ENCODE measurements at regions not wholly inside any gene's neighbourhood (a gene's known extent, or its start where the extent isn't known, plus 50 kb on each side); places are given as distances from the start of the nearest gene placed in this dataset.

DNA sequence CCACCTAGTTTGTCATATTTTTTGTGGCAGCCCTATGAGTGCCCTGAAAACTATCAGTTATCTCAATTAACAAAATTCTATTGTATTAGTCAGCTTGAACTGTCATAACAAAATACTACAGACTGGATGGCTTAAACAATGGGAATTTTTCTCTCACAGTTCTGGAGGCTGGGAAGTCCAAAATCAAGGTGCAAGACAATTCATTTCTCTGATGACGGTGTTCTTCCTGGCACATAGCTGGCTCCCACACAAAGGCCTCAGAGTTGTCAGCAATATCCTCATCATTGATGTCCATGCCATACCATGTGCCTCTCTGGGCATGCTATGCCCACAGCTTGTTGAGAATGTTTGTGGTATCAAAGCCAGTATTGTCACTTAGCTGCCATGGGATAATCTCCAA, 691.9 kb downstream of the NR2F1-AS1 start:
- no peaks in the 10 kb centered on the region for H3K27me3 Mint-ChIP-seq (ENCODE audit: low read depth)
- H3K27ac Mint-ChIP-seq (ENCODE audit: unreplicated experiment), result no peak overlapping the region
- no peaks in the 10 kb centered on the region for H3K36me3 Mint-ChIP-seq (ENCODE audit: low read depth)
- H3K4me3 Mint-ChIP-seq (ENCODE audit: unreplicated experiment), result no peak overlapping the region
- peaks cover 7% of the 10 kb centered on the region for H3K9me3 Mint-ChIP-seq (ENCODE audit: low read depth)
- DNase-seq (ENCODE audit: low spot score), result no peak
- TF ChIP-seq, protein P1, sequence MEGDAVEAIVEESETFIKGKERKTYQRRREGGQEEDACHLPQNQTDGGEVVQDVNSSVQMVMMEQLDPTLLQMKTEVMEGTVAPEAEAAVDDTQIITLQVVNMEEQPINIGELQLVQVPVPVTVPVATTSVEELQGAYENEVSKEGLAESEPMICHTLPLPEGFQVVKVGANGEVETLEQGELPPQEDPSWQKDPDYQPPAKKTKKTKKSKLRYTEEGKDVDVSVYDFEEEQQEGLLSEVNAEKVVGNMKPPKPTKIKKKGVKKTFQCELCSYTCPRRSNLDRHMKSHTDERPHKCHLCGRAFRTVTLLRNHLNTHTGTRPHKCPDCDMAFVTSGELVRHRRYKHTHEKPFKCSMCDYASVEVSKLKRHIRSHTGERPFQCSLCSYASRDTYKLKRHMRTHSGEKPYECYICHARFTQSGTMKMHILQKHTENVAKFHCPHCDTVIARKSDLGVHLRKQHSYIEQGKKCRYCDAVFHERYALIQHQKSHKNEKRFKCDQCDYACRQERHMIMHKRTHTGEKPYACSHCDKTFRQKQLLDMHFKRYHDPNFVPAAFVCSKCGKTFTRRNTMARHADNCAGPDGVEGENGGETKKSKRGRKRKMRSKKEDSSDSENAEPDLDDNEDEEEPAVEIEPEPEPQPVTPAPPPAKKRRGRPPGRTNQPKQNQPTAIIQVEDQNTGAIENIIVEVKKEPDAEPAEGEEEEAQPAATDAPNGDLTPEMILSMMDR (IDR thresholded peaks at IDR 0.05), result no peak
- H3K4me1 Mint-ChIP-seq (ENCODE audit: low read depth), result peaks cover 4% of the 10 kb centered on the region

DNA sequence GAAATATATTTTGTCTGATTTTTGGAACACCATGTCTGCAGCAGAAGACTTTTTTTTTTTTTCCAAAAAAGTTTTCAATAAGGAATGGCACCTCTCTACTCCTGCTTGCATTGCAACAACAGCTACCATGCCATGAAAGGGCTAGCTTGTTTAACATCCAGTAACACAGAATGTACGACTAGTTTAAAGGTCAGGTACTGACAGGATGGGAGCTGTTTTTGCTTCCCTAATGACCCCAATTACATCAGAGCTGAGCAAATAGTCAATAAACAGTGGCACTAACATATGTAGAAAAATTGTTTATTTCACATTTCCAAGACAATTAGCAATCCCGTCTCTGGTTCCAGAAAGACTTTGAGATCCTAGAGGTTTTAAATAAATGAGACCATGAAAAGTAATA, 693.8 kb downstream of the NR2F1-AS1 start:
- Mint-ChIP-seq H3K4me3 (ENCODE audit: unreplicated experiment) (no peak overlapping the region), H3K4me1 (ENCODE audit: low read depth) (peaks cover 4% of the 10 kb centered on the region), H3K27ac (ENCODE audit: unreplicated experiment) (no peak overlapping the region), H3K36me3 (ENCODE audit: low read depth) (no peaks in the 10 kb centered on the region), H3K27me3 (ENCODE audit: low read depth) (no peaks in the 10 kb centered on the region), H3K9me3 (ENCODE audit: low read depth) (peaks cover 7% of the 10 kb centered on the region)
- TF ChIP-seq, protein P1 (IDR thresholded peaks at IDR 0.05), result no peak
- DNase-seq (ENCODE audit: low spot score), result no peak

DNA sequence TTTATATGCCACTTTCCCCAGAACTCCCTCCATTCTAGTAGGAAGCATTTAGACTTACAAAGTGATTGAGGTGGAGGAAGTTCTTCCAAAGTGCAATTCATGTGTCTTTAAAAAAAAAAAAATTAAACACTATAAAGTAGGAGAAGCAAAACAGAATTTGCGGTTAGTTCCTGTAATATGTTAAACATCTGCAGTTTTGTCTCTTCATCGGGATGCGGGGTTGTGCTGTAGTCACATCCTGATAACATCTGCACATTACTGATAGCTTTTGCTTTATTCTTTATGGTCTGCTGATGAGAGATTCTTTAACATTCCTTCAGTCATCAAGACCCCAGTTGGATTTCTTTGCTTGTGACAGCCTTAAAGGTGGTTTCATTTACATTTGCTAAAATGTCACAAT, 694.3 kb downstream of the NR2F1-AS1 start:
- Mint-ChIP-seq H3K36me3 (ENCODE audit: low read depth) (no peaks in the 10 kb centered on the region), H3K4me3 (ENCODE audit: unreplicated experiment) (no peak overlapping the region), H3K27ac (ENCODE audit: unreplicated experiment) (no peak overlapping the region), H3K27me3 (ENCODE audit: low read depth) (no peaks in the 10 kb centered on the region), H3K9me3 (ENCODE audit: low read depth) (peaks cover 7% of the 10 kb centered on the region), H3K4me1 (ENCODE audit: low read depth) (peaks cover 4% of the 10 kb centered on the region)
- DNase-seq (ENCODE audit: low spot score), result no peak
- TF ChIP-seq, protein P1 (IDR thresholded peaks at IDR 0.05), result no peak

DNA sequence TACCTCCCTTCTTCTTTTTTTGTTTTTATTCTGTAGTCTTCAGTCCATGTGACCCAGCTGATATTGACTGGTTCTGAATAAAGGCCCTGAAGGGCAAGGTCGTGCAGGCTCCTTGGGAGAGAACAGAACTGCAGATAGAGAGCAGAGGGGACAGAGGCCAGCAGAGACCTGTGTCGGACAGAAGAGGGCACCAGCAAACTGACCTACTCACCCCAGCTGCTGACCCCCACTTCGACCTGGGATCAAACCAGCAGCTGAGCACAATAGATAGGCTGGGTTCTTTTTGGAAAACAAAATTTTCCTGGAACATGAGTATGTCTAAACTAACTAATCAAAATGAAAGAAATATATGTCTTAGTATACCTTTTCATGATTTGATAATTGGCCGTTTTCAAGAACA, 695.1 kb downstream of the NR2F1-AS1 start:
- no peak for DNase-seq (ENCODE audit: low spot score)
- Mint-ChIP-seq H3K9me3 (ENCODE audit: low read depth) (peaks cover under 1% of the 10 kb centered on the region), H3K27me3 (ENCODE audit: low read depth) (no peaks in the 10 kb centered on the region), H3K4me1 (ENCODE audit: low read depth) (peaks cover 2% of the 10 kb centered on the region), H3K4me3 (ENCODE audit: unreplicated experiment) (no peak overlapping the region), H3K27ac (ENCODE audit: unreplicated experiment) (no peak overlapping the region), H3K36me3 (ENCODE audit: low read depth) (no peaks in the 10 kb centered on the region)
- TF ChIP-seq, protein P1 (IDR thresholded peaks at IDR 0.05), result no peak

DNA sequence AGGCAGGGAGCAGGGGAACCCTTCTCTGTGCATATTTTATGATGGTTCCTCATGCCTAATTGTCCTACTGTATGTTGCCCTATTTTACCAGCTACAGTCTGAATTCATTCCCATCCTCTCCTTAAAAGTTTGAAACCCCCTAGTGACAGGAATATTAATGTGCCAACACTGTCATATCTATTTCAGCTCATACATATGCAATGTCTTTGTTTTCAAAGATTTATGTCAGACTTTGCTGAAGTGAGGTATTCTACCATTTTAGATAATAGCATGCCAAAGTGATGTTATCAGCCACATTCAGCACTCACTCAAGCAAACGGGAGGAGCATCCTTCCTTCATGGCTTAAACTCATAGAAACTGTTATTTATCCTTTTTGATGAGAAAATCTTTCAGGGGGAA, 696.5 kb downstream of the NR2F1-AS1 start:
- TF ChIP-seq, protein P1 (IDR thresholded peaks at IDR 0.05), result no peak
- Mint-ChIP-seq H3K4me1 (ENCODE audit: low read depth) (no peaks in the 10 kb centered on the region), H3K27me3 (ENCODE audit: low read depth) (no peaks in the 10 kb centered on the region), H3K36me3 (ENCODE audit: low read depth) (no peaks in the 10 kb centered on the region), H3K27ac (ENCODE audit: unreplicated experiment) (no peak overlapping the region), H3K4me3 (ENCODE audit: unreplicated experiment) (no peak overlapping the region), H3K9me3 (ENCODE audit: low read depth) (no peaks in the 10 kb centered on the region)
- DNase-seq (ENCODE audit: low spot score), result no peak
